ENCODE measurements at regions not wholly inside any gene's neighbourhood (a gene's known extent, or its start where the extent isn't known, plus 50 kb on each side); places are given as distances from the start of the nearest gene placed in this dataset.

DNA sequence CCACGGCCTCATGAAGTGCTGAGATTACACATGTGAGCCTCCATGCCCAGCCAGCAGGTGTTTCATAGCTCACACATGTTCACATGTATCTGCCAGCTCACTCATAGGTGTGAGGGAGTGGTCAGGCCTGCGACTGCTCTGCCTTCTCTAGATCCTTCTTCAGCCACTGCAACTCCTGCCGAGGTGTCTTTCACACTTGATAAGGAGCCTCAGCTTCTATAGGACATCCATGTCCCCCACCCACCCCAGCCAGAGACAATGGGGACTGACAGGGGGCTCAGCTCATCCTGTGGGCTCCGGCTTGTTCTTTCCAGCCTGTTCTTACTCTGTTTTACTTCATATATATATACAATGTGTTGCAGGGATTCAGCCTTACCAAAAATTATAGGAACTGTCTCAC lies 286.5 kb upstream of the MGAT5 start:
- ATAC-seq: no peak
- no peak for TF ChIP-seq OSR1 (CRISPR knock-in tag; IDR thresholded peaks at IDR 0.05)
- TF ChIP-seq GLIS3 (CRISPR knock-in tag; IDR thresholded peaks at IDR 0.05): no peak
- TF ChIP-seq, protein P1, sequence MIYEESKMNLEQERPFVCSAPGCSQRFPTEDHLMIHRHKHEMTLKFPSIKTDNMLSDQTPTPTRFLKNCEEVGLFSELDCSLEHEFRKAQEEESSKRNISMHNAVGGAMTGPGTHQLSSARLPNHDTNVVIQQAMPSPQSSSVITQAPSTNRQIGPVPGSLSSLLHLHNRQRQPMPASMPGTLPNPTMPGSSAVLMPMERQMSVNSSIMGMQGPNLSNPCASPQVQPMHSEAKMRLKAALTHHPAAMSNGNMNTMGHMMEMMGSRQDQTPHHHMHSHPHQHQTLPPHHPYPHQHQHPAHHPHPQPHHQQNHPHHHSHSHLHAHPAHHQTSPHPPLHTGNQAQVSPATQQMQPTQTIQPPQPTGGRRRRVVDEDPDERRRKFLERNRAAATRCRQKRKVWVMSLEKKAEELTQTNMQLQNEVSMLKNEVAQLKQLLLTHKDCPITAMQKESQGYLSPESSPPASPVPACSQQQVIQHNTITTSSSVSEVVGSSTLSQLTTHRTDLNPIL (CRISPR knock-in tag; IDR thresholded peaks at IDR 0.05; ENCODE audit: low read depth): no peak

DNA sequence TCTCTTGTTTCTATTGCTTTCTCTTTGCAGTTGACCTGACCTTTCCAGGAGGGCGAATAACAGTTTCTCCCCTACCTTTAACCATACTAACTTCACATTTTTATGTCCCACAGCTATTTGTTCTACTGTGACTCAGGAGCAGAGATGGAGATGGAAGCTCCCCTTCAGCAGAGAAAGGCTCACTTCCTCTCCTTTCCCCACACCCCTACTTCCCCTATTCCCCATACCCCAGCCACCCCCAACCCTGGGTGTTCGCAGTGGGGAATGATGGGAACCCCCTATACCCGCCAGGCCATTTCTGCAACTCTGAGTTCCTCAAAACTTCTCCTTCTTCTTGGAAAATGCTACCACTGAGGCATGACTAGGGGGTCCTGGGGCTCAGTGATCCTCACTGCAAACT lies 285.4 kb upstream of the MGAT5 start:
- TF ChIP-seq RARB (CRISPR knock-in tag; IDR thresholded peaks at IDR 0.05): no peak
- TF ChIP-seq ZFP3 (CRISPR knock-in tag; IDR thresholded peaks at IDR 0.05): no peak
- no peak for TF ChIP-seq GLIS3 (CRISPR knock-in tag; IDR thresholded peaks at IDR 0.05)
- TF ChIP-seq, protein P2, sequence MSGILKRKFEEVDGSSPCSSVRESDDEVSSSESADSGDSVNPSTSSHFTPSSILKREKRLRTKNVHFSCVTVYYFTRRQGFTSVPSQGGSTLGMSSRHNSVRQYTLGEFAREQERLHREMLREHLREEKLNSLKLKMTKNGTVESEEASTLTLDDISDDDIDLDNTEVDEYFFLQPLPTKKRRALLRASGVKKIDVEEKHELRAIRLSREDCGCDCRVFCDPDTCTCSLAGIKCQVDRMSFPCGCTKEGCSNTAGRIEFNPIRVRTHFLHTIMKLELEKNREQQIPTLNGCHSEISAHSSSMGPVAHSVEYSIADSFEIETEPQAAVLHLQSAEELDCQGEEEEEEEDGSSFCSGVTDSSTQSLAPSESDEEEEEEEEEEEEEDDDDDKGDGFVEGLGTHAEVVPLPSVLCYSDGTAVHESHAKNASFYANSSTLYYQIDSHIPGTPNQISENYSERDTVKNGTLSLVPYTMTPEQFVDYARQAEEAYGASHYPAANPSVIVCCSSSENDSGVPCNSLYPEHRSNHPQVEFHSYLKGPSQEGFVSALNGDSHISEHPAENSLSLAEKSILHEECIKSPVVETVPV (CRISPR knock-in tag; IDR thresholded peaks at IDR 0.05): no peak
- TF ChIP-seq, protein P3, sequence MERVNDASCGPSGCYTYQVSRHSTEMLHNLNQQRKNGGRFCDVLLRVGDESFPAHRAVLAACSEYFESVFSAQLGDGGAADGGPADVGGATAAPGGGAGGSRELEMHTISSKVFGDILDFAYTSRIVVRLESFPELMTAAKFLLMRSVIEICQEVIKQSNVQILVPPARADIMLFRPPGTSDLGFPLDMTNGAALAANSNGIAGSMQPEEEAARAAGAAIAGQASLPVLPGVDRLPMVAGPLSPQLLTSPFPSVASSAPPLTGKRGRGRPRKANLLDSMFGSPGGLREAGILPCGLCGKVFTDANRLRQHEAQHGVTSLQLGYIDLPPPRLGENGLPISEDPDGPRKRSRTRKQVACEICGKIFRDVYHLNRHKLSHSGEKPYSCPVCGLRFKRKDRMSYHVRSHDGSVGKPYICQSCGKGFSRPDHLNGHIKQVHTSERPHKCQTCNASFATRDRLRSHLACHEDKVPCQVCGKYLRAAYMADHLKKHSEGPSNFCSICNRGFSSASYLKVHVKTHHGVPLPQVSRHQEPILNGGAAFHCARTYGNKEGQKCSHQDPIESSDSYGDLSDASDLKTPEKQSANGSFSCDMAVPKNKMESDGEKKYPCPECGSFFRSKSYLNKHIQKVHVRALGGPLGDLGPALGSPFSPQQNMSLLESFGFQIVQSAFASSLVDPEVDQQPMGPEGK (CRISPR knock-in tag; IDR thresholded peaks at IDR 0.05; ENCODE audit: borderline replicate concordance): no peak
- TF ChIP-seq CSDC2 (CRISPR knock-in tag; IDR thresholded peaks at IDR 0.05): no peak
- TF ChIP-seq ZNF565 (CRISPR knock-in tag; conservative IDR thresholded peaks at IDR 0.05; ENCODE audit: low read depth): no peak
- no peak for TF ChIP-seq ZC3H10 (CRISPR knock-in tag; IDR thresholded peaks at IDR 0.05)
- TF ChIP-seq, protein P1 (CRISPR knock-in tag; IDR thresholded peaks at IDR 0.05; ENCODE audit: low read depth): no peak
- no peak for TF ChIP-seq ZNF8 (CRISPR knock-in tag; IDR thresholded peaks at IDR 0.05)
- no peak for TF ChIP-seq BACH2 (CRISPR knock-in tag; IDR thresholded peaks at IDR 0.05; ENCODE audit: borderline replicate concordance)
- no peak for TF ChIP-seq ZNF70 (CRISPR knock-in tag; IDR thresholded peaks at IDR 0.05)
- no peak for TF ChIP-seq OSR1 (CRISPR knock-in tag; IDR thresholded peaks at IDR 0.05)
- no peak for TF ChIP-seq ESRRG (CRISPR knock-in tag; IDR thresholded peaks at IDR 0.05)
- ATAC-seq: no peak

DNA sequence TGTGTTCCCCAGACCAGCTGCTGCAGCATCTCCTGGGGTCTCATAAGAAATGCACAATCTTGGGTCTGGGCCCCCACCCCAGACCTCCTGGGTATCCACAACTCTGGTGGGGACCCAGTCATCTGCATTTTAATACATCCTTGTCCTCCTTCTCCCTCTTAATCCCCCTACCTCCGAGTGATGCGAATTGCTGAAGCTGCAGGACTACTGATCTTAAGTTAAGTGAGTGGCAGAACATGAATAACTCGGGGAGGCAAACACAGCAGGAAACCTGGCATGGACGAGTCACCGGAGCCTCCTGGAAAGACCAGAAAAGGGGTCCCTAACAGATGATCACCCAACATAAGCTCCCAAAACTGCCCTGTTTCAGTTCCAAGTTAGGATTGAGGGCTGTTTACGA lies 283.2 kb upstream of the MGAT5 start:
- TF ChIP-seq, protein P1 (CRISPR knock-in tag; IDR thresholded peaks at IDR 0.05; ENCODE audit: low read depth): no peak
- TF ChIP-seq ZNF8 (CRISPR knock-in tag; IDR thresholded peaks at IDR 0.05) (no peak), TOX (CRISPR knock-in tag; IDR thresholded peaks at IDR 0.05; ENCODE audit: borderline replicate concordance) (no peak), ZFP30 (CRISPR knock-in tag; IDR thresholded peaks at IDR 0.05) (no peak), RARB (CRISPR knock-in tag; IDR thresholded peaks at IDR 0.05) (no peak), ISL1 (CRISPR knock-in tag; IDR thresholded peaks at IDR 0.05) (no peak), GLIS3 (CRISPR knock-in tag; IDR thresholded peaks at IDR 0.05) (no peak)
- TF ChIP-seq, protein P4, sequence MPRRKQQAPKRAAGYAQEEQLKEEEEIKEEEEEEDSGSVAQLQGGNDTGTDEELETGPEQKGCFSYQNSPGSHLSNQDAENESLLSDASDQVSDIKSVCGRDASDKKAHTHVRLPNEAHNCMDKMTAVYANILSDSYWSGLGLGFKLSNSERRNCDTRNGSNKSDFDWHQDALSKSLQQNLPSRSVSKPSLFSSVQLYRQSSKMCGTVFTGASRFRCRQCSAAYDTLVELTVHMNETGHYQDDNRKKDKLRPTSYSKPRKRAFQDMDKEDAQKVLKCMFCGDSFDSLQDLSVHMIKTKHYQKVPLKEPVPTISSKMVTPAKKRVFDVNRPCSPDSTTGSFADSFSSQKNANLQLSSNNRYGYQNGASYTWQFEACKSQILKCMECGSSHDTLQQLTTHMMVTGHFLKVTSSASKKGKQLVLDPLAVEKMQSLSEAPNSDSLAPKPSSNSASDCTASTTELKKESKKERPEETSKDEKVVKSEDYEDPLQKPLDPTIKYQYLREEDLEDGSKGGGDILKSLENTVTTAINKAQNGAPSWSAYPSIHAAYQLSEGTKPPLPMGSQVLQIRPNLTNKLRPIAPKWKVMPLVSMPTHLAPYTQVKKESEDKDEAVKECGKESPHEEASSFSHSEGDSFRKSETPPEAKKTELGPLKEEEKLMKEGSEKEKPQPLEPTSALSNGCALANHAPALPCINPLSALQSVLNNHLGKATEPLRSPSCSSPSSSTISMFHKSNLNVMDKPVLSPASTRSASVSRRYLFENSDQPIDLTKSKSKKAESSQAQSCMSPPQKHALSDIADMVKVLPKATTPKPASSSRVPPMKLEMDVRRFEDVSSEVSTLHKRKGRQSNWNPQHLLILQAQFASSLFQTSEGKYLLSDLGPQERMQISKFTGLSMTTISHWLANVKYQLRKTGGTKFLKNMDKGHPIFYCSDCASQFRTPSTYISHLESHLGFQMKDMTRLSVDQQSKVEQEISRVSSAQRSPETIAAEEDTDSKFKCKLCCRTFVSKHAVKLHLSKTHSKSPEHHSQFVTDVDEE (CRISPR knock-in tag; IDR thresholded peaks at IDR 0.05): no peak
- ATAC-seq: no peak

DNA sequence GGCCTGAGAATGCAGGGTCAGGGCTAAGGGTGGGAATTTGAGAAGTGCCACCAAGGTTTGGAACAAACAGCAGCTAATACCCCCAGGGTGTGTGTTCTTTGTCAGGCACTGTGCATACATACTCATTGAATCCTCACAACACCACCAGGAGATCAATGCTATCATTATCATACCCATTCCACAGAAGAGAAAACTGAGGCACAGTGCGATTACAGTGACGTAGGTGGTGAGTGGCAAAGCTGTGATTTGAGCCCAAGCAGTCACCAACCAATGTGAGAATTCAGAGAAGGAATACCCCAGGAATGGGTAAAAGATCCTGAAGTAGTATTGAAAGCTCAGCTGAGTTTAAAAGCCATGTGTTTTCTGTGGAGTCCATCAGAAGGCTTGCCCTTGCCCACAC lies 281.6 kb upstream of the MGAT5 start:
- ATAC-seq: no peak

More for the DNA sequence above, 281.6 kb upstream of the MGAT5 start:
- TF ChIP-seq BACH2 (CRISPR knock-in tag; IDR thresholded peaks at IDR 0.05; ENCODE audit: borderline replicate concordance) (no peak), OSR1 (CRISPR knock-in tag; IDR thresholded peaks at IDR 0.05) (no peak), SNAI2 (CRISPR knock-in tag; IDR thresholded peaks at IDR 0.05) (no peak), GLIS3 (CRISPR knock-in tag; IDR thresholded peaks at IDR 0.05) (no peak), TOX (CRISPR knock-in tag; IDR thresholded peaks at IDR 0.05; ENCODE audit: borderline replicate concordance) (no peak), PPARA (CRISPR knock-in tag; IDR thresholded peaks at IDR 0.05; ENCODE audit: borderline replicate concordance) (no peak), CSDC2 (CRISPR knock-in tag; IDR thresholded peaks at IDR 0.05) (no peak), ZNF8 (CRISPR knock-in tag; IDR thresholded peaks at IDR 0.05) (no peak), ZC3H10 (CRISPR knock-in tag; IDR thresholded peaks at IDR 0.05) (no peak), ZFP3 (CRISPR knock-in tag; IDR thresholded peaks at IDR 0.05) (no peak), ARNTL (CRISPR knock-in tag; IDR thresholded peaks at IDR 0.05; ENCODE audit: borderline replicate concordance, low read depth) (no peak)
- TF ChIP-seq, protein P4 (CRISPR knock-in tag; IDR thresholded peaks at IDR 0.05): no peak
- TF ChIP-seq, protein P1 (CRISPR knock-in tag; IDR thresholded peaks at IDR 0.05; ENCODE audit: low read depth): no peak

All from SK-N-SH treated with all-trans-retinoic acid at 6 μM for 48 hours (cell line).